ENCODE measurements at regions not wholly inside any gene's neighbourhood (a gene's known extent, or its start where the extent isn't known, plus 50 kb on each side); places are given as distances from the start of the nearest gene placed in this dataset.

GRCh38 chr2:156986339-156986988 is 271.0 kb upstream of the GALNT5 start:
- TF ChIP-seq CTCF (IDR thresholded peaks at IDR 0.05; ENCODE audit: poor library complexity, severe bottlenecking) (no peak), EZH2 (IDR thresholded peaks at IDR 0.05; ENCODE audit: borderline replicate concordance, insufficient read depth, low read length, poor library complexity, severe bottlenecking) (no peak)
